ENCODE measurements at regions not wholly inside any gene's neighbourhood (a gene's known extent, or its start where the extent isn't known, plus 50 kb on each side); places are given as distances from the start of the nearest gene placed in this dataset.
"Not testable (repeated sequence)": the region's sequence is repeated elsewhere in the genome, so short reads cannot be mapped to it uniquely, and the experiment has no call there.

GRCh38 chr11:49499117-49499516 is 290.7 kb upstream of the FOLH1 start:
- no peak for DNase-seq (ENCODE audit: low read depth, low spot score)

GRCh38 chr11:49505231-49505630 is 296.8 kb upstream of the FOLH1 start:
- DNase-seq (ENCODE audit: low read depth, low spot score) = no peak
- no peak overlapping the region for H3K27ac ChIP-seq

More at GRCh38 chr11:49499117-49499516, 290.7 kb upstream of the FOLH1 start:
- no peak overlapping the region for H3K27ac ChIP-seq

GRCh38 chr11:49526240-49526829 is 317.9 kb upstream of the FOLH1 start:
- DNase-seq (ENCODE audit: low read depth, low spot score) = peak; percentile 33
- not testable (repeated sequence) for H3K27ac ChIP-seq

- H3K27ac ChIP-seq = no peak overlapping the region
- no peak for DNase-seq (ENCODE audit: low read depth, low spot score)
These were observed 324.8 kb upstream of the FOLH1 start for GRCh38 chr11:49533204-49533603.

GRCh38 chr11:49538927-49539326 is 330.5 kb upstream of the FOLH1 start:
- not testable (repeated sequence) for DNase-seq (ENCODE audit: low read depth, low spot score); H3K27ac ChIP-seq

- not testable (repeated sequence) for DNase-seq (ENCODE audit: low read depth, low spot score)
These were observed 350.0 kb upstream of the FOLH1 start for GRCh38 chr11:49558261-49558847.

GRCh38 chr11:49560593-49560992 is 352.2 kb upstream of the FOLH1 start:
- H3K27ac ChIP-seq; DNase-seq (ENCODE audit: low read depth, low spot score): not testable (repeated sequence)

More at GRCh38 chr11:49558261-49558847, 350.0 kb upstream of the FOLH1 start:
- H3K27ac ChIP-seq = not testable (repeated sequence)

GRCh38 chr11:49561240-49561880 is 353.0 kb upstream of the FOLH1 start:
- H3K27ac ChIP-seq; DNase-seq (ENCODE audit: low read depth, low spot score): not testable (repeated sequence)

GRCh38 chr11:49562262-49562661 is 353.9 kb upstream of the FOLH1 start:
- not testable (repeated sequence) for DNase-seq (ENCODE audit: low read depth, low spot score); H3K27ac ChIP-seq

GRCh38 chr11:49579492-49579891 is 371.1 kb upstream of the FOLH1 start:
- DNase-seq (ENCODE audit: low read depth, low spot score); H3K27ac ChIP-seq: not testable (repeated sequence)

GRCh38 chr11:49585495-49585894 is 366.7 kb upstream of the OR4C13 start:
- not testable (repeated sequence) for DNase-seq (ENCODE audit: low read depth, low spot score); H3K27ac ChIP-seq

- H3K27ac ChIP-seq; DNase-seq (ENCODE audit: low read depth, low spot score): not testable (repeated sequence)
These were observed 343.3 kb upstream of the OR4C13 start for GRCh38 chr11:49608892-49609291.

- H3K27ac ChIP-seq; DNase-seq (ENCODE audit: low read depth, low spot score): not testable (repeated sequence)
These were observed 328.3 kb upstream of the OR4C13 start for GRCh38 chr11:49623872-49624271.

- H3K27ac ChIP-seq; DNase-seq (ENCODE audit: low read depth, low spot score): not testable (repeated sequence)
These were observed 281.5 kb upstream of the OR4C13 start for GRCh38 chr11:49670705-49671104.

GRCh38 chr11:49702121-49702520 is 250.1 kb upstream of the OR4C13 start:
- not testable (repeated sequence) for DNase-seq (ENCODE audit: low read depth, low spot score)

GRCh38 chr11:49750447-49750846 is 201.7 kb upstream of the OR4C13 start:
- DNase-seq (ENCODE audit: low read depth, low spot score); H3K27ac ChIP-seq: not testable (repeated sequence)

More at GRCh38 chr11:49702121-49702520, 250.1 kb upstream of the OR4C13 start:
- H3K27ac ChIP-seq = not testable (repeated sequence)

GRCh38 chr11:49750960-49751359 is 201.2 kb upstream of the OR4C13 start:
- H3K27ac ChIP-seq; DNase-seq (ENCODE audit: low read depth, low spot score): not testable (repeated sequence)

- H3K27ac ChIP-seq; DNase-seq (ENCODE audit: low read depth, low spot score): not testable (repeated sequence)
These were observed 171.4 kb upstream of the OR4C13 start for GRCh38 chr11:49780791-49781190.

GRCh38 chr11:49782000-49782399 is 170.2 kb upstream of the OR4C13 start:
- not testable (repeated sequence) for DNase-seq (ENCODE audit: low read depth, low spot score); H3K27ac ChIP-seq

GRCh38 chr11:49783841-49784240 is 168.3 kb upstream of the OR4C13 start:
- not testable (repeated sequence) for DNase-seq (ENCODE audit: low read depth, low spot score); H3K27ac ChIP-seq

- DNase-seq (ENCODE audit: low read depth, low spot score); H3K27ac ChIP-seq: not testable (repeated sequence)
These were observed 162.4 kb upstream of the OR4C13 start for GRCh38 chr11:49789787-49790186.

Data from epithelial cell of prostate (primary cell).